NB4 (cell line): ENCODE measurements at regions not wholly inside any gene's neighbourhood (a gene's known extent, or its start where the extent isn't known, plus 50 kb on each side); places are given as distances from the start of the nearest gene placed in this dataset.

Source experiments
- CTCF ChIP-seq: IDR thresholded peaks from one replicate; pipeline ENCODE4 v1.5.1; 2012; ENCODE audit warnings: low read depth, low read length
- MAX ChIP-seq: IDR thresholded peaks from 2 replicates; pipeline ENCODE4 v1.6.1; 2011; ENCODE audit warnings: low read depth, low read length
- MYC ChIP-seq: IDR thresholded peaks from 2 replicates; pipeline ENCODE4 v1.6.1; 2011; ENCODE audit warnings: low read depth, low read length
- POLR2A ChIP-seq: IDR thresholded peaks from 2 replicates; pipeline ENCODE4 v1.6.1; 2011; ENCODE audit warnings: mild to moderate bottlenecking; ENCODE audit not compliant: insufficient read length; ENCODE audit errors: extremely low read depth

DNA sequence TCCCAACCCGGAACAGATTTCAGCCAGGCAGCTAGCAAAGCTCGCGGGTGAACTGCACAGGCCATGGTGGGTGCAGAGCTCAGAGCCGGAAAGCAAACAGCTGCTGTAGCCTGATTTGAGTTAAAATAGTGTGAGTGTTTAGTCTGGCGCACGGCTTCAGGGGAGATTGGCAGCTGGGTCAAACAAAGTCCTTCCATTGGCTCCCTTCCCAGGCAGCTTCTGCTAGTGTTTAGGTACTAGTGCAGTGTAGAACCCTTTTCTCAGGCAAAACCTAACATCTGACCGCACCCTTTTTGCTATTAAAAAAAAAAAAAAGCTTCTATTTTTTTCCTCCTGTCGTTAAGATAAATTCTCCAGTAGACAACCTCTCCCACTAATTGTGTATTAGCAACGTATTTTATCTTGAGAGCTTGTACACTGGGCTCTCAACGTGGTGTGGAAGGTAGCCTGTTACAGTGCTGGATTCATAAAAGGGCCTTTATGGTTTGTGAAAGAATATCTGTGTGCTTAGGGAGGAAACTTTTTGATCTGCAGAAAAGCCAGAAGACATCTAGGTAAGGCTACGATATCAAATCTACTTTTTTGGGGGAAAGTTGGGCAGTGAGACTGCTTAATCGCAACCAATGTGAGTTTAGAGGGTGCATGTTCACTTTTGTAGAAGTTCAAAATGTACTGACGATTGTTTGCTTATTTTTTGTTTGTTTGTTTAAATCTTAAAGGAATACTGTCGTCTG lies 689.6 kb downstream of the USP25 start:
- no peak for TF ChIP-seq POLR2A
- no peak for TF ChIP-seq CTCF
- TF ChIP-seq MYC = no peak
- no peak for TF ChIP-seq MAX
